GDM1 (cell line): ENCODE measurements at regions not wholly inside any gene's neighbourhood (a gene's known extent, or its start where the extent isn't known, plus 50 kb on each side); places are given as distances from the start of the nearest gene placed in this dataset.
A peak's percentile ranks its signal among the peaks of the same experiment; 100 is the strongest.
"Not testable (repeated sequence)": the region's sequence is repeated elsewhere in the genome, so short reads cannot be mapped to it uniquely, and the experiment has no call there.

Experiments used
- DNase-seq: peaks from one replicate; lab custom pipeline; 2025; lab: John Stamatoyannopoulos, UW

DNA sequence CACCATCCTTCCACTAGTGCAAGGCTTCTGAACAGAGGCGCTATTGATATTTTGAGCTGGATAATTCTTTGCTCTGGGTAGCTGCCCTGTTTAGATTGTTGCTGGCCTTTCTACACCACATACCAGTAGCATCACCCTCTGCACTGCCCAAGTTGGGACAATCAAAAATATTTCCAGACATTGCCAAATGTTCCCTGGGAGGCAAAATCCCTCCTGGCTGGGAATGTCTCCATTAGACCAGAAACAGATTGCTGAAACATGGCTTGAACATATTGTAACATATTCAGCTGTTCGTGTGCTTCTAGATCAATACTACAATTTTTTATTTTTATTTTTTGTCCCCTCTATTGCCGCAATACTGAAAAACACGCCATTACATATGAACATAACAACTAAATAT, 174.6 kb downstream of the ABCA8 start:
- no peak for DNase-seq

DNA sequence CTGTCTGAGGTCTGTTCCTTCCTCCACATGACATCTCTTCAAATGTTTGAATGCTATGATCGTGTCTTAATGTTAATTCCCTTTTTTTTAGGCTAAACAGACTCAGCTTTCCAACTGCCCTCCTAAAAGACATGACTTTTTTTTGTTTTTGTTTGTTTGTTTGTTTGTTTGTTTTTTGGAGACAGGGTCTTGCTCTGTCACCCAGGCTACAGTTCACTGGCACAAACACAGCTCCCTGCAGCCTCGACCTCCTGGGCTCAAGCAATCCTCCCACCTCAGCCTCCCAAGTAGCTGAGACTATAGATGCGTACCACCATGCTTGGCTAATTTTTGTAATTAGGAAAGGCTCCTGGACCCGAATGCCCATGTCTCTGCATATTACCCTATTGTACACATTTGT, 176.5 kb downstream of the ABCA8 start:
- DNase-seq: no peak

DNA sequence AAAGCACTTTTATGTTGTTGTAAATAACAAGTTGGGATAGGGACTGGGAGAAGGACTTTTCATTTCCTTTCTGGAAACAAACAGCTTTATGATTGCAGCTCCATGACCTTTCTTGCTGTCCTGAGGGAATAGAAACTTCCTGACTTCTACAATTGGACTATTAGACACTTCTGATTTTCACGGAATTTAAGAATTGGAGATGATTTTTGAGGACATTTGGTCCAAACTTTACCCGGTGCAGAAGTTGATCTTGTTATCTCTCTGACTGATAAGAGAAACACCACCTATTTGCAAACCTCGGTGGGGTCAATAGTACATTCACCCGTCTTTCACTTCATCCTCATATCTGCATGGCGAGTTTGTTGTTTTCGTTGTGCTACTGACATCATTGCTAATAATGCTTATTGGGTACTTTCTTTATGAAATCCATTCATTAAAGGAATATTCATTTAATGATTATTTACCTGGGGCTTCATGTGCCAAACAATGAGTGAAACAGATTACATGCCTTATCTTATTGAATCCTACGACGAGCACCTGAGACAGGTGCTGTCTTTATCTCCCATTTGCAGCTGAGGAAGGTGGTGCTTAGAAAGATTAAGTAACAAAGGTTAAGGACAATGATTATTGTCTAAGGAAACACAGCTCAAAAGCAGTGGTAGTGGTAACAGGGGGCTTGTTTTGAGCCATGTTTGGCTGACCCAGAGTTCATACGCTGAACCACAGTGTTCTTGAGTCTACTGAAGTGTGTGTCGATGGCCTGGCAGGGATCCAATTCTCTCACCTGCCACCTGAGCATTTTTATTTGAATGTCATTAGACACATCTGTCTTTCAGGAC, 176.9 kb upstream of the FAM20A start:
- no peak for DNase-seq

DNA sequence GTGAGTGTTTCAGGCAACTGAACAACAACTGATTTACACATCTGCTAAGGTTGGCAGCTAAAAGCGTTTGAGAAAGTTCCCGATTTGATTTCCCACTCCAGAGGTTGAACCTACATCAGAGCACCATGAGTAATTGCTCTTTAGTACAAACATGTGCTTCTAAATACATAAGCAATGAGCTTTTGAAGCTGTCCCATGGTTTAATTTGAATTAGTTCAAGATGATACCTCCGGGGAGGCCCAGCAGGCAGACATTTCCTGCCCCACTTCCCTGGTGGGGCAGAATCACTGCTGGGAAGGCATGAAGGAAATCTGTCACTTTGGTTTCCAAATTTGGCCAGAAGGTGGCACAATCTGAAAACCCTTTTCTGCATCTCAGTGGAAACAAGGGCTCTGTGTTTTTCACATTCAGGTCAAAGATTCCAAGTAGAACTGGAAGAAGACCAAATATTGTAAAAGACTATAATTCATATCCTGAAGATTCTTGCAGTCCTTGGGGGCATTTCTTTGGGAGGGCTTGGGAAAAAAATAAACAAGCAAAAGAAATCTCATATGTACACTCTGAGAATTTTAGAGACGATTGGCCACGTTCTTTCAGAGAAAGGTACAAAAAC, 176.2 kb upstream of the FAM20A start:
- peak; percentile 14 for DNase-seq

DNA sequence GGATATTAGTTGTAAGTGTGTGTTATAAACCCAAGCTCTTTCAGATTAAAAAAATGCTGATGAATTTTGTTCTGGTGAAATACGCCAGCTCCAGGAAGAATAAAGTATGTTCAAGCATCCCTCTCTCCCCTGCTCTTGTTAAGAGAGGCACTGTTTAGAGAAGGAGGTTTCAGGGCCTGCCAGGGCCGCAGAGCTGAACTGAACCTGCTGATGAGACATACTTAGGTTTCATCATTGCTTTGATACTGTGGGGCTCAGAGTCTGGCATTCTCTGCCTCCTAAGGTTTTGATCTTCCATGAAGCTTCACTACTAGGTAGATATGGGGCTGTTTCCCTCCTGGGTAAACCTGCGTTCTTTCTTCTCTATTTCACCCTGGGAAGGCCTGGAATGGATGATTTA, 175.3 kb upstream of the FAM20A start:
- no peak for DNase-seq

DNA sequence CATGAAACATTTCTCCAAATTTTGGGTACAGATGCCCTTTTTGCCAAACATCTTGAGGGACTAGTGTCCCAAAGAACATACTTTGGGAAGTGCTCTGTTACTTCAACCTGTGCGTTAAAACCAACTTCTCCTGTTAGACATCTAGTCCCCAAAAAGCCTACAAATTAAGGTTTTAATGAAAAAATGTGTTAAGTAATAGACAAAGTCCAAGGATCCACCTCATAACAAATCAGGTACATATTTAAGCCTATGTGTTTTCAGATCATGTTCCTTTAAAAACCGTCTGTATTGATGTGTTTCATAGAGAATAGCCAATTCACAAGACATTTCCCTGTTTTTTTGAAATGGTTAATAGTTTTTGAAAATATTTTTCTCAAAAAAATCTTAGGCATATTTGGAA, 174.8 kb upstream of the FAM20A start:
- DNase-seq: no peak

DNA sequence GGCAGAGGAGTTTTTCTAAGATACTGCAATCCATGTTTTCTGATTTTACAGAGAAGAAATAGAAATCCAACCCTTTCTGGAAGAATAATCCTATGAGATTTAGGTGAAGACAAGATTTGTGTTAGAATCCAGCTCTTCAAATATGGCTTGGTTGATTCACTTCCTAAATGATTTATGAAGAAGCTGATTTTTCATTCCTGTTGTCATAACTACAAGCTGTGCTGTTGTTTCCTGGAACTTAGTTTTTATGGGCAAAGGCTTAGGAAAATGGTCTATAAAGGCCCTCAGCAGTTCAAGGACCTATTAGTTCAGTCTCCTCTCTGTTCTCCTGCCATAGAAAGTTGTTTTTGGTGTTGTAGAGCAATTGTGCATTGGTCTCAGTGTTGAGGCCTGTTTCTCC, 174.2 kb upstream of the FAM20A start:
- DNase-seq: no peak

DNA sequence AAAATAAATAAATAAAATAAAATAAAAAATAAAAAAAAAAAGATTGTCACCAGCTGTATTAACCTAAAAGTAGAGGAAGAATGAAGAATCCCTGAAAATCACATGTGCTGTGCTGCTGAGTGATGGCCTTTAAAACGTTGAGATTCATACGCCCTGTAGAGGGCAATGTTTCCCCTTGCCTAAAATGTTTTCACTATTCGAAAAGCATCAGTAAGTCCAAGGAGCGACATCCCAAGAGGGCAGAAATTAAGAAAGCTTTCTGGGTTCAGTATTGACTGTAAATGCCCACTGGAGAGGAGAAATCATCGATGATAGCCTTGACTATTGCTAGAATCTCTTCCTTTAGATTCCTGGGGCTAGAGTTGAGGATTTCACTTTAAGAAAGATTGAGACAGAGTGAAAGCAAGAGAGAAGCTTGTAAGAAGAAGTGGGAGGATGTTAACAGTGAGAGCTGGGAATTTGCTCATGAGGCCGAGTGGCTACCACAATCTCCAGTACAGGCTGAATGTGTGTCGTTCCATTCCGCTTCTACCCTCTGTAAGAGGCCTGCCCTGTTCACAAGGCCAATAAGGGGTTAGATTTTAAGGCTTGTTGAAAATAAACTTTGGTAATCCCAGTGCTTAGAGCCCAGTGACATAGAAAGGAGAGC, 170.8 kb upstream of the FAM20A start:
- DNase-seq: peak; percentile 54

DNA sequence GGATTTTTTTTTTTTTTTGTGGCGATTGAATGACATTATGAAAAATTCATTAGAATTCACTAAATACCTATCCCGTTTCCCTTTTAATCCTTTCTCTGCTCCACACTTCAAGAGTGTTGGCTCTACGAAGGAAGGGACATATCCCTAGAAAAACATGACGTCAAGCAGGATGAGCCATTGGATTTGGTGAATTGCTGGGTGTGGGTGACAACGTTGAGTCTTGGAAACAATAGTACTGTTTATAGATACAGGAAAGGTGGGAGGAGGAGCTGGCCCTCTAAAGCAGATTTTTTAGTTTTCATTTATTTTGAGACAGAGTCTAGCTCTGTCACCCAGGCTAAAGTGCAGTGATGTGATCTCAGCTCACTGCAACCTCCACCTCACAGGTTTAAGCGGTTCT, 167.6 kb upstream of the FAM20A start:
- no peak for DNase-seq

DNA sequence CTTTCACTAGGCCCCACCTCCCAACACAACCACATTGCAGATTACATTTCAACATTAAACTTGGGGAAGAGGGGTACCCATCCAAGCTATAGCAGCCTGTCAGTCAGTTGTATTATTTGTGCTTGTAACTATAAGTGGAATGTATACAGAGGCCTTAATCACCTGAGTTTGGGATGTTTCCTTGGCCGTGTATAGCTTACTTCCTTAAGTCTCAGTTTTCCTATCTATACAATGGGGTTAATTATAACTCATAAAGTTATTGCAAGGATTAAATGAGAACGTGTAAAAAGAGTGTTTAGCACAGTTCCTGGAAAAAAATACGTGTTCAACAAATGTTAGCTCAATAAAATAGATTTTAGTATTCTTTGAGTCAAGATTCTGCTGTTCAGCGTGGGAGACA, 165.5 kb upstream of the FAM20A start:
- no peak for DNase-seq

DNA sequence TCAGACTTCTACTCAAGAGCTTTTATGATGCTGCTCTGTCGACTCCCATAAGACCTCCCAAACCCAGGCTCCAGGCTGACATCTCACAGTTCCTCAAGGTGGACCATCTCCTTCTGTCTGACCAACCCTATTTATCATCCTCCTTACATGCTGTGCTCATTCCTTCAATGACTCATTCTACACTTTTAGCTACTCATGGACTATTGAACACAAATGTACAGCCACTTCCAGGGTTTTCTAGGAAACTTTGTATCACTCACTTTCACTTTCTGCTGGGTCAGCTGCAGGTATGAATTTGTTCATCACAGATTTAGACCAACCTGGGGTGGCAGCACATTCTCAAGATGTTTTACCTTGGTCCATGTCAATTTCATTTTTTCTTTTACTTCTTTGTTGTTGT, 162.4 kb upstream of the FAM20A start:
- DNase-seq: no peak

DNA sequence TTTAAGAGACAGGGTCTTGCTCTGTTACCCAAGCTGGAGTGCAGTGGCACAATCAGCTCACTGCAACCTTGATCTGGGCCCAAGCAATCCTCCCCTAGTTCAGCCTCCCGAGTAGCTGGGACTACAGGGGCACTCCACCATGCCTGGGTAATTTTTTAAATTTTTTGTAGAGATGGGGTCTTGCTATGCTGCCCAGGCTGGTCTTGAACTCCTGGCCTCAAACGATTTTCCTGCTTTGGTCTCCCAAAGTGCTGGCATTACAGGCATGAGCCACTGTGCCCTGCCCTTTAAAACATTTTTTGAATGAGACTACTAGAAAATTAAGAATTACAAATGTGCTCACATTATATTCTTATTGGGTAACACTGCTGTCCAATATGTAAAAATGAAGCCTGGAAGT, 161.7 kb upstream of the FAM20A start:
- no peak for DNase-seq

DNA sequence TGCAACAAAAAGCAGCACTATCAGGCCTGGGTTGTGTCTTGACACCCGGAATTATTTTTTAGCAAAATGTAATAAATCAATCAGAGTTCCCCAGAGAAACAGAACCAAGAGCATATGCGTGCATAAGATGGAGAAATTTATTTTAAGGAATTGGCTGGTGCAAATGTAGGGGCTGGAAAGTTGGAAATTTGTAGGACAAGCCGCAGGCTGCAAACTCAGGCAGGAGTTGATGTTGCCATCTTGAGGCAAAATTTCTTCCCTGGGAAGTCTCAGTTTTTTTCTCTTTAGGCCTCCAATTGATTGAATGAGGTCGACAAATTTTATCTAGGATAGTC, 158.9 kb upstream of the FAM20A start:
- no peak for DNase-seq

DNA sequence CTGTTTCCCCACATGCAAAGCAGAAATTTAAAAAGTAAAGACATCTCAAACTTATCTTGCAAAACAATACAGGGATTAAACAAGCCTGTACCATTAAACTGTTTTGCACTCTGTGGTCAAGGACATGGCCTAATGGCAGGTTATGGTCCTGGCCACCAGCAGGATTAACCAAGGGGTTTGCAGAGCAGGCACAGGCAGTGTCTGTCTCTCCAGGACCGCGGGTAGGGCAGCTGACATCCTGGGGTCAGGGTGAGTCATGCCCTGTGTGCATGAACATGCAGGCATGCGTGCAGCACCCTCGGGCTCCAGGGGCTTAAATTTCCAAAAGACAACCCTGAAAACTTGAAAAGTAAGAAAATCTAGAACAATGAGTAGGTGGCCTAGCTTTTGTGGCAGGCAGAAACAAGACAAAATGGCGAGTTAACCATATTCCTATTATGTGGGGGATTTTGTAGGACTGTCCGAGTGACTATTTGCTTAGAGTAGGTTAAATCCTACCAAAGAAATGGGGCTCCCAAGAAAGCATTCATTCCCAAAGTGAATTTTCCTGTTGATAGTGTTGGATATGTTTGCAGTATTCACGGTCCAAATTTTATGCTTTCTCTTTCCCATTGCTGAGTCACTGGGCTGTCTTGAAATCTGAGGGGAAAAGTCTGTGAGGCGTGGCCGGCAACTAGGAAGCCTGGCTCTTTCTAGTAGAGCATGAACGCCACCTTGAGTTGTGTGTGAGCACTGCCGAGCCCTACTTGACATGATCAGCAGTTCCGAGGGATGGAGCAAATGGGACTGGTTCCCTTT, 158.4 kb upstream of the FAM20A start:
- peak; percentile 81 for DNase-seq

DNA sequence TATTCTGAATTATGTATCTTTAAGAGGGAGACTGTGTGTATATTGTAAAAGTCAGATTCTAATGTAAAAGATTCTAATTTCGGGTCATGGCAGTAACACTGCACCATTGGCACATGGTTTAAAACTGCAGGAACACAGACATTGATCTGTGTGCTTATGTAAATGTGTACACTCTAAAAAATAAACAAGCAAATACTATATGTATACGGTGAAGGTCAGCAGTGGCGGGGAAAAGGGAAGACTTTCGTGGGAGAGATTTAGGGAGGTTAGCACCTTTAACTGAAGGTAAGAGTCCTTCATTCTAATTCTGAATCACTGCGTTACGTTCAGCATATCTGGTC, 157.8 kb upstream of the FAM20A start:
- no peak for DNase-seq

DNA sequence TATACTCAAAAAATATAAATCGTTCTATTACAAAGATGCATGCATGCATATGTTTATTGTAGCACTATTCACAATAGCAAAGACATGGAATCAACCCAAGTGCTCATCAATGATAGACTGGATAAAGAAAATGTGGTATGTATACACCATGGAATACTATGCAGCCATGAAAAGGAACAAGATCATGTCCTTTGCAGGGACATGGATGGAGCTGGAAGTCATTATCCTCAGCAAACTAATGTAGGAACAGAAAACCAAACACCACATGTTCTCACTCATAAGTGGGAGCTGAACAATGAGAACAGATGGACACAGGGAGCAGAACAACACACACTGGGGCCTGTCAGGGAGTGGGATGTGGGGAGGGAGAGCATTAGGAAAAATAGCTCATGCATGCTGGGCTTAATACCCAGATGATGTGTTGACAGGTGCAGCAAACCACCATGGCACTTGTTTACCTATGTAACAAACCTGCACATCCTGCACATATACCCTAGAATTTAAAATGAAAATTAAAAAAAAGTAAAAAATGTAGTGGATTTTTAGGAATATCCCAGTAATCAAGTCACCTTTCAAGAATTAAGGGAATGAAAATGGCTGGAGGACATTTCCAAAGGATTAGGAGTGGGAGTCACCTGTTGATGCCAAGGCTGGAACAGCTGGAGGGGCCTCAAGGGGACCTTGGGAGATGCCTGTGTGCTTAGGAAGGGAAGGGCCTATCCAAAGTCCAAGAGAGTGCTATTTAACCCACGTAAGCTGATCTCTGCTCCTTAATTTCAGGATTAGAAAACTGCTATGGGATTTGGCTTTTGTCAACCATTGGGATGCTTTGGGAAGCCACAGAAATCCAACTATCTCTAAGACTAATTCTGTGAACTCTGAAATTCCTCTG, 156.9 kb upstream of the FAM20A start:
- not testable (repeated sequence) for DNase-seq

DNA sequence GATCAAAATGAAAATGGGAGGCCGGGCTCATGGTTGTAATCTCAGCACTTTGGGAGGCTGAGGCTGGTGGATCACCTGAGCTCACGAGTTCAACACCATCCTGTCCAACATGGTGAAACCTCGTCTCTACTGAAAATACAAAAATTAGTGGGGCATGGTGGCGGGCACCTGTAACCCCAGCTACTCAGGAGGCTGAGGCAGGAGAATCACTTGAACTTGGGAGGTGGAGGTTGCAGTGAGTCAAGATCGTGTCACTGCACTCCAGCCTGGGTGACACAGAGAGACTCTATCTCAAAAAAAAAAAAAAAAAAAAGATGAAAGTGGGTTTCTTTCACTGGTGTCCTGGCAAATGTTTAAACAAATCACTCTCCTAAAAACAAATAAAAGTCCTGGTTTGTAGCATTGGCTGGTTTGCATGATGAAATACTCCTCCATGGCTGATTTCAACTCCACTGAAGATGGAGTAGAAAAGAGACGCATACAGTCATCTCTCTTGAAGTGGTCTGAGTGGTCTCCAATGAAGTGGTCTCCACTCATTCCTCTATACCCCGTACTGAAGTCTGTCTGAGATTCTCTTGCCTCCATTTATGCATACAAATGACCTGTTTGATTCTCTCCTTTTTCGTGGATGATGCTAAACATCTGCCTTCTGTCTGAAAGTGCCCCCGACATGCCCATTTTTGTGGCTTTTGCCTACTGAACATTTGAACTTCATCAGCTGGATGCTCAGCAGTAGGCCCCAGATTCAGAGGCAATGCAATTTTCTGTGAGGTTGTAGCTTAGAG, 153.0 kb upstream of the FAM20A start:
- no peak for DNase-seq

DNA sequence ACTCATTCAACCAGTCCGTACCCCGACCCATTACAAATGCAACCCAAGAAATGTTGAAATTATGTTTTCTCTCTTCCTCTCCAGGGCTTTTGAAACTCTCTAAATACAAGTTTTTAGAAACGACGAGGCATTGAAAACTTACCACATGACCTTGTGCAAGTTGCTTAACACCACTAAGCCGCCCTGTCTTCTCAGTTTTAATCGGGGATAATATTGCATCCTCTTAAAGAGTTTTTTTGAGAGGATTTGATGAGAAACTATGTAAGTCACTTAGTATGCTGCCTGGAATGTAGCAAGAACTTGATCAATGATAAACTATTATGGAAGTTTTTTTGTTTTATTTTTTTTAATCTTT, 149.0 kb upstream of the FAM20A start:
- DNase-seq: no peak

DNA sequence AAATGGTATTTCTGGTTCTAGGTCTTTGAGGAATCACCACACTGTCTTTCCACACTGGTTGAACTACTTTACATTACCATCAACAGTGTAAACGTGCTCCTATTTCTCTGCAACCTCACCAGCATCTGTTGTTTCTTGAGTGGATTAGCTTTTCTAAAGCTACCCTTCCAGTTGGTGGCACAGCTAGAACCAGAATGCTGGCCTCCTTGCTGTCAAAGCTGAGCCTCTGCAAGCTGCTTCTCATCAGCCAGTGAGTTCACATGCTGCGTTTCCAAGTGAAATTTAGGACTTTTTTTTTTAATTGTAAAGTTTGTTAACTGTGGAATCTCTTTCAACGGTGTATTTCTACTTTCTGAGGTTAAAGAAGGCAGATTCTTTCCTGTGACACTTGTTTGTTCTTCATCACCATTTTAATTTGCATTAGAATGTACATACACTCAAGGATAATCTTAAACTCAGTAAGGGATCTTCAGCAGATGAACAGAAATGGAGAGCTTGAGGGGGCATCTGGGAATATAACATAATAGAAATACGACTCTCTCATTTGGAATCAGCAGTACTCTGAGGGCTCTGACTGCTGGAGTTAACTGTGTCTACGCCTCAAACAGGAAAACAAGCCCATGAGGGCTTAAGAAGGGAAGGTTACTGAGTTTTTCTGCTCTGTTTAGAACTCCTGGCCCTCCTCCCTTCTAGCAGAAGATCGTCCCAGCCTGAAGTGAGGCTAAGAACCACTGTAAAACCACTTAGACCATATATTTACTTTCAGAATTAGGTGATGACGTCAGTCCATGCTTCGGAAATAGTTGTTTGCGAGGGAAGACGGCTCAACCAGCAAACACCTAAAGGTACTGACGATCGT, 148.4 kb upstream of the FAM20A start:
- DNase-seq: no peak

DNA sequence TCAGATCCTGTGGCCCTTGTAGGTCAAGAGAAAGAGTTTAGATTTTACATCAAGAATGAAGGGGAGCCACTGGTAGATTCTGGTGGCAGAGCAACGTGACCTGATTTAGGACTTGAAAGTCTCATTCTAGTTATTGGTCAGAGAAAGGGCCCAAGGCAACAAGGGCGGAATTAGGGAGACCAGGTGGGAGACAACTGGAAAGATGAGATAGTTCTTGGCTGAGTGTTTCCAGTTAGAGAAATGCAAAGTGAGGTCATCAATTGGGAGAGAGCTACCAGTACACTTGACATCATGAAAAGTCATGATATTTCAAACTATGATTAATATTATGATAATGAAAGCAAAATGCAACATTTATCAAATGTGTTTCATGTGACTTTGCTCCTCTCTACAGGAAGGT, 147.2 kb upstream of the FAM20A start:
- DNase-seq: no peak
